ENCODE measurements at regions not wholly inside any gene's neighbourhood (a gene's known extent, or its start where the extent isn't known, plus 50 kb on each side); places are given as distances from the start of the nearest gene placed in this dataset.

DNA sequence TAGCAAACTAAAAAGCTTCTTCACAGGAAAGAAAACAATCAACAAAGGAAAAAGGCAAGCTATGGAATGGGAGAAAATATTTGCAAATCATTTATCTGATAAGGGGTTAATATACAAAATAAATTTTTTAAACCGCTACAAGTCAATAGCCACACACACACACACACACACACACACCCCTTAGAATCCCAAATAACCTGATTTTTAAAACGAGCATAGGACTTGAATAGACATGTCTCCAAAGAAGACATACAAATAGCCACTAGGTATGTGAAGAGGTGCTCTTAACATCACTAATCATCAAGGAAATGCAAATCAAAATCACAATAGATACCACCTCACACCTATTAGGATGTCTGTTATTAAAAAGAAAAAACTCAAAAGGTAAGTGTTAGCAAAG is 187.7 kb downstream of the TRIM27 start:
- DNase-seq (ENCODE audit: low read depth): no peak

GRCh38 chr6:28737750-28738395 is 185.9 kb downstream of the TRIM27 start:
- DNase-seq (ENCODE audit: low read depth): no peak

- DNase-seq (ENCODE audit: low read depth): no peak
These were observed 185.4 kb downstream of the TRIM27 start for GRCh38 chr6:28738396-28738765.

- no peak for DNase-seq (ENCODE audit: low read depth)
These were observed 182.4 kb downstream of the TRIM27 start for GRCh38 chr6:28741363-28741762.

GRCh38 chr6:28742668-28743270 is 181.0 kb downstream of the TRIM27 start:
- no peak for DNase-seq (ENCODE audit: low read depth)

DNA sequence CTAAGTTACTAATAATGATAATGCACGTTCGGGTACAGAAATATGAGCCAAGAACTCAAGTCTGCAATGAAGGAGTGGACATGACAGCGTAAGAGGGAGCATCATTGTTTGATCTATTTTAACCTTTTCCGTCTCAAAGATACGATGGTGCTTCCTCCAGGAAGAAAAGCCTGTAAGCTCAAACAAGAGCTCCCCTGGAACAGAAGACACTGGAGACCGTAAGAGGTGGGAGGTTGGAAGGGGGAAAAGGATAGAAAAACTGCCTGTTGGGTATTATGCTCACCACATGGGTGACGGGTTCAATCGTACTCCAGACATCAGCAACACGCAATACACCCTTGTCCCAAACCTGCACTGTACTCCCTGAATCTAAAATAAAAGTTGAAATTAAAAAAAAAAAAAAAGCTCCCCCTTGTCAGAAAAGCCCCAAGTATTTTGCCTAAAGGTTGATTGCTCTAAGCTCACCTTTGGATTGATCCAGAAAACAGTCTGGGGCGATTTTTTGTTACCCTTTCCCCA is 180.5 kb downstream of the TRIM27 start:
- DNase-seq (ENCODE audit: low read depth): no peak

GRCh38 chr6:28747083-28747630 is 176.6 kb downstream of the TRIM27 start:
- no peak for DNase-seq (ENCODE audit: low read depth)

GRCh38 chr6:28747631-28748157 is 176.1 kb downstream of the TRIM27 start:
- DNase-seq (ENCODE audit: low read depth): no peak

GRCh38 chr6:28748192-28748591 is 175.6 kb downstream of the TRIM27 start:
- DNase-seq (ENCODE audit: low read depth): no peak

DNA sequence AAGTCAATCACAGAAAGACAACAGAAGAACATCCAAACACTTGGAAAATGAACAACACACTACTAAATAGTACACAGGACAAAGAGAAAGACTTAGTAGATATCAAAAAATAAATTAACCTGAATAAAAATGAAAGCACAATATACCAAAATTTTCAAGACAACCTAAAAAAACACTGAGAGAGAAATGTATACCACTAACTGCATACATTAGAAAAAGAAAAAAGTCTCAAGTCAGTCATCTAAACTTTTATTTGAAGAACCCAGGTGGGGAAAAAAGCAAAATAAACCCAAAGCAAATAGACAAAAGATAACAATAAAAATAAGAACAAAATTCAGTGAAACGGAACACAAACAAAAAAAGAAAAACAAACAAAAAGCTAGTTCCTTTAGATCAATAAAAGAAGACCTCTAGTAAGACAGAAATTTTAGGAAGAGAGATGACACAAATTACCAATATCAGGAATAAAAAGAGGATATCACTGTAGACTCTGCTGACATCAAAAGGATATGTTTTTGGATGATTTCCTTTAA is 172.8 kb downstream of the TRIM27 start:
- DNase-seq (ENCODE audit: low read depth): no peak

- DNase-seq (ENCODE audit: low read depth): no peak
These were observed 172.3 kb downstream of the TRIM27 start for GRCh38 chr6:28751514-28751913.

GRCh38 chr6:28751963-28752350 is 171.8 kb downstream of the TRIM27 start:
- DNase-seq (ENCODE audit: low read depth): no peak

- DNase-seq (ENCODE audit: low read depth): no peak
These were observed 166.2 kb downstream of the TRIM27 start for GRCh38 chr6:28757429-28758045.

DNA sequence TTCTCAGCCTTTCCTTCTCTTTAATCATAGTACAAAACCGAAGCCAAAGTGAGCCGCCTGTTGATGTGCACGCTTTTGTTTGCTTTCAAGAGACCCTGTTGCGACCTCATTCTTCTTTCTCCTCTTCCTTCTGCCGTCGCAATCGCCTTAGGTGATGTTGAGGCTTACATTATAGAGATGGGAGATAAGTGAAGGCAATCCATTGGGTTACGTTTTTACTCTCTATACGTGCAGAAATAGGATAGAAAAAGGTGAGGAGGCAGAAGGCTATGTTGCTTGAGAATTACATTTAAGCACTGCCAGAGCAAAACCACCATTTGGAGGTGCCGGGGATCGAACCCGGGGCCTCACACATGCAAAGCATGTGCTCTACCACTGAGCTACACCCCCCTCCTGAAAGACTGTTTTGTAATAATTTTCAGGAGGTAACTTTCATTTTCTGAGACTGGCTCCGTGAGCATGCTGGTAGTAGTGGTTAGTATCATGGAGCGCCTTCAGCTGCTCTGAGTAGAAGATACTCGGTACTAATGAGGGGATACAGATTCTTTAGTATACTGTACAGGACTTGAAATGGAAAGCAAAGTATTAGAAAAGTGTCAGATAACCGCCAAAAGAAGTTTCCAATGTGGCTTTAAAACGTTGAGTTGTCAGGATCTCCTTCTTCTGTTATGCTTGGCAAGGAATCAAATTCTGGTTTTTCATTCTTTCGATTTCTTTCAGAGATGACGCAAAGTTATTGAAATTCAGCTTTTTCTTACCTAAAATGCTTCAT is 165.6 kb downstream of the TRIM27 start:
- DNase-seq (ENCODE audit: low read depth): no peak

GRCh38 chr6:28758818-28759235 is 165.0 kb downstream of the TRIM27 start:
- DNase-seq (ENCODE audit: low read depth): no peak

DNA sequence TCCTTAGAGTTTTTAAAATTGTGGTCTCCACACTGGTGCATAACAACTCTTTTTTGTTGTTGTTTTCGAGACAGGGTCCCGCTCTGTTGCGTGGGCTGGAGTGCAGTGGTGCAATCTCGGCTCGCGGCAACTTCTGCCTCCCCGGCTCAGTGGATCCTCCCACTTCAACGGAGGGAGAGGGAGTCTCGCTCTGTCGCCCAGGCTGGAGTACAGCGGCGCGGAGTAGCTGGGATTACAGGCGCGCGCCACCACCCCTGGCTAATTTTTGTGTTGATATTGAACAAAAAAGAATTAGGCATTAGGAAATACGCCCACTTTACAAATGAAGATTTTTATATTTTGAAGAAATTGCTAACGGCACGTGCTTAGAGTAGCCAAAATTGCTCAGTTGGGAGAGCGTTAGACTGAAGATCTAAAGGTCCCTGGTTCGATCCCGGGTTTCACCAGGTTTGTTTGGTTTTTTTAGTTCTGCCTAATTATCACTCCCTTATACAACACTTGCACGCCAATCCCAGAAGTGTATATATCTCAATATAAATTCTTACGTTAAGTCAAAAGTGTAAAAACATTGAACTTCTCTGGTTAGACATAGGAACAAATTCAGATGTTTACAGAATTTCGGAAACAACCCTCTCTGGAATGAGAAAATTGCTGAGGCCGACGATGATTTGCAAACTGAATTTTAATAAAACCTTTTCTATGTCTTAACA is 159.6 kb downstream of the TRIM27 start:
- no peak for DNase-seq (ENCODE audit: low read depth)

DNA sequence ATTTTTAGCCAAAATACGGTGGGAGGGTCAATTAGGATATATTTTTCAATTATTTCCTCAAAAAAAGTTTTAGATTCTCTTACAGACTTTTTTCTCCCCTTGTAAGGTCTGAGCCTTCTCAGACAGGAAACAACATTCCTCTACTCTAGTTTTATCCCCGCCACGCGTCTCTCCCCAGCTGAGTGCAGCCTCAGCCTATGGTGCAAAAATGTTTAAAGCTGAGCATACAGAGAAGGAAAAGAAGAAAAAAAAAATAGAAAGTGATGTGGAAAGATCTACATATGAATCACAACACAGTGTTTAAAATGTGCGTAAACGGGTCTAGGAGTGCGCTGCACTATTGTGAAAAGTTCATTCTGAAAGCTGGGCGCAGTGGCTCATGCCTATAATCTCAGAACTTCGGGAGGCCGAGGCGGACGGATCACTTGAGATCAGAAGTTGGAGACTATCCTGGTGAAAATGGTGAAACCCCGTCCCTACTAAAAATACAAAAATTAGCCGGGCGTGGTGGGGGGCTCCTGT is 159.0 kb downstream of the TRIM27 start:
- DNase-seq (ENCODE audit: low read depth): no peak

- DNase-seq (ENCODE audit: low read depth): no peak
These were observed 157.8 kb downstream of the TRIM27 start for GRCh38 chr6:28765978-28766351.

GRCh38 chr6:28766426-28766825 is 157.4 kb downstream of the TRIM27 start:
- no peak for DNase-seq (ENCODE audit: low read depth)

GRCh38 chr6:28767133-28767532 is 156.7 kb downstream of the TRIM27 start:
- DNase-seq (ENCODE audit: low read depth): no peak

DNA sequence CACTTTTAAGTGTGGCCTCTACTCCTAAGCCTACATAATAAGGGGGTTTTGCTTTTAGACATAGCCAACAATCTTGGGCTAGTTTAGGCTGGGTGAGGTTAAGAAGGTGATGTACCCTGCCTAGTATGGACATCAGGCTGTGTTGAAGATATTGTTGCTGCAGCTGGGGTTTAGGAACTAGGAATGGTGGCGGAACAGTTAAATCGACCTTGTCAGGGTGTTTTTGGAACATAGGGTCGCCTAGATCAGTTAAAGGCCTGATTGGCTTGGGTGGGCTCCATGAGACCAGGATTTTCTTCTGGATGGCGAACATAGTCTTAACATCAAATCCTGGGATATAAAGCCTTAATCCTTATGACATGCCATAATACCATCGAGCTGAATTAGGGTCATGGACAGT is 156.1 kb downstream of the TRIM27 start:
- no peak for DNase-seq (ENCODE audit: low read depth)

Measured in stimulated activated CD4-positive, alpha-beta T cell treated with anti-CD3 and anti-CD28 coated beads, Interleukin-2, amount 100 ng/mL, for 4 hours (primary cell).